Activated CD8-positive, alpha-beta T cell treated with anti-CD3 and anti-CD28 coated beads, Interleukin-2, amount 10 ng/mL, durations not matched to agents 7 days and 5 days (primary cell): ENCODE measurements at regions not wholly inside any gene's neighbourhood (a gene's known extent, or its start where the extent isn't known, plus 50 kb on each side); places are given as distances from the start of the nearest gene placed in this dataset.
"Not testable (repeated sequence)": the region's sequence is repeated elsewhere in the genome, so short reads cannot be mapped to it uniquely, and the experiment has no call there.

Source experiments
- ATAC-seq: fragments of 150-1000 bp; cut with Tn5 transposase; one replicate; pipeline ENCODE4 v1.10.0; 2021; ENCODE audit warnings: moderate library complexity
- CTCF ChIA-PET: fragments of 350-600 bp; sonication (Branson Sonifier 250); formaldehyde crosslinking; loops from one replicate; lab custom pipeline; 2021; ENCODE audit warnings: antibody characterized with exemption; lab: Charles Lee
- POLR2A ChIA-PET: fragments of 350-600 bp; sonication (Branson Sonifier 250); formaldehyde crosslinking; loops from one replicate; lab custom pipeline; 2021; ENCODE audit warnings: antibody characterized with exemption; lab: Charles Lee
- DNase-seq: peaks from one replicate; pipeline ENCODE4 v3.0.0-alpha.2; 2020
- H3K27ac Mint-ChIP-seq: one replicate; pipeline ENCODE4 v1.8.0; 2021; ENCODE audit warnings: mild to moderate bottlenecking, mixed read lengths
- H3K27me3 Mint-ChIP-seq: one replicate; pipeline ENCODE4 v1.8.0; 2021; ENCODE audit warnings: low read depth, mixed read lengths
- H3K36me3 Mint-ChIP-seq: one replicate; pipeline ENCODE4 v1.8.0; 2021; ENCODE audit warnings: low read depth, mixed read lengths
- H3K4me1 Mint-ChIP-seq: one replicate; pipeline ENCODE4 v1.8.0; 2021; ENCODE audit warnings: low read depth, mixed read lengths
- H3K4me3 Mint-ChIP-seq: one replicate; pipeline ENCODE4 v1.8.0; 2021; ENCODE audit warnings: mild to moderate bottlenecking, mixed read lengths
- H3K9me3 Mint-ChIP-seq: one replicate; pipeline ENCODE4 v1.8.0; 2022; ENCODE audit warnings: mixed read lengths; ENCODE audit not compliant: insufficient read depth

GRCh38 chr2:172269507-172270244 is 157.7 kb upstream of the ITGA6 start:
- ATAC-seq, H3K4me3 Mint-ChIP-seq, H3K9me3 Mint-ChIP-seq, POLR2A ChIA-PET, DNase-seq, H3K36me3 Mint-ChIP-seq: not testable (repeated sequence)
- Mint-ChIP-seq H3K4me1 (peaks cover 24% of the 10 kb centered on the region), H3K27ac (peak overlapping the region; percentile 46), H3K27me3 (peaks cover 23% of the 10 kb centered on the region)
- CTCF ChIA-PET: interaction anchor here (1.0 kb wide), 1 partner anchor 193 kb away, joined by 3 read pairs; no protein-coding TSS in a partner anchor

DNA sequence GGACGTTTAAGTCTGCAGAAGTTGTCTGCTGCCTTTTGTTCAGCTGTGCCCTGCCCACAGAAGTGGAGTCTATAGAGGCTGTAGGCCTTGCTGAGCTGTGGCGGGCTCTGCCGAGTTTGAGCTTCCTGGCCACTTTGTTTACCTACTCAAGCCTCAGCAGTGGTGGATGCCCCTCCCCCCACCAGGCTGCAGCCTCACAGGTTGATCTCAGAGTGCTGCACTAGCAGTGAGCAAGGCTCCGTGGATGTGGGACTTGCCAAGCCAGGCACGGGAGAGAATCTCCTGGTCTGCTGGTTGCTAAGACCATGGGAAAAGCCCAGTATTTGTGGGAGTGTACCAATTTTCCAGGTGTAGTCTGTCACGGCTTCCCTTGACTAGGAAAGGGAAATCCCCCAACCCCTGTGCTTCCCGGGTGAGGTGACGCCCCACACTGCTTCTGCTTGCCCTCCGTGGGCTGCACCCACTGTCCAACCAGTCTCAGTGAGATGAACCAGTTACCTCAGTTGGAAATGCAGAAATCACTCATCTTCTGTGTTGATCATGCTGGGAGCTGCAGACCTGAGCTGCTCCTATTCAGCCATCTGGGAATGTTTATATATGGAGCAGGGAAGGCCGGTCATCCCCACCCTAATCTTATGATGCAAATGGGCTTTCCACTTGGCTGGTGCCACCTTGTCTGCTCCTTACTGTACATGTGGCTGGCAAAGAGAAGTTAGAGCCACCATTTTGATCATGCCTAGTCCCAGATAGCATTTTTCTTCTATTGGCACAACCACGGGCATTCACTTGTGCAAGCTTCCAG is 156.9 kb upstream of the ITGA6 start:
- ChIA-PET CTCF (interaction anchor here (1.0 kb wide), 2 partner anchors 191 to 192 kb away, joined by 3 read pairs; no protein-coding TSS in a partner anchor), POLR2A (no interaction called here)
- Mint-ChIP-seq H3K27me3 (peaks cover 23% of the 10 kb centered on the region), H3K4me3 (no peak overlapping the region), H3K4me1 (peaks cover 24% of the 10 kb centered on the region), H3K9me3 (no peaks in the 10 kb centered on the region), H3K36me3 (peaks cover 3% of the 10 kb centered on the region), H3K27ac (no peak overlapping the region)
- ATAC-seq: no peak
- peak; percentile 64 for DNase-seq

DNA sequence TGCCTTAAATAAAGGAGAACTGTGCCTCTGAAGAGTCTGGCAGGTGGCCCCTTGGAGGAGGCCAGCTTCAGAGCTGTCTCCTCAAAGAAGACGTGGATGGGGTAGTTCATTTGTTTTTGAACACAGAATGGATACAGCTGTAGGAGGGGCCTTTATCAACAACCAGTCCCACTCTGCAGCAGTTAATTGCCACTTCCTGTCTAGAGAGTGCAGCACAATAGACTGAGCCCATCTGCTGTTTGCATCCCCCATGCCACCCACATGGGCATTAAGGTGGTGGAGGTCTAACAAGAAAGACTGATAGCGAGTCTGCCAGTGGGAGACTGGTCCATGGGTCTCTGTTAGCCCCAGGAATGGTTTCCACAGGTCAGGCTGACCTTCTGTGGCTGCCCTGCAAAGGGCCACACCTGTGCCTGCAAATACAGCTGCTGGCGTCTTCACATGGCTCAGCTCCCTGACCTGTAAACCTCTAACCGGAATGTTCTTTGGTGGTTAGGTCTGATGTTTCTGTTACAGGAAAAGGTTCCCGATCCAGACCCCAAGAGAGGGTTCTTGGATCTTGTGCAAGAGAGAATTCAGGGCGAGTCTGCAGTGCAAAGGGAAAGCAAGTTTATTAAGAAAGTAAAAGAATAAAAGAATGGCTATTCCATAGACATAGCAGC is 153.3 kb upstream of the ITGA6 start:
- H3K9me3 Mint-ChIP-seq: no peaks in the 10 kb centered on the region
- ChIA-PET POLR2A (no interaction called here), CTCF (interaction anchor here (2.1 kb wide), 1 partner anchor 193 kb away, joined by 6 read pairs; no protein-coding TSS in a partner anchor)
- no peak overlapping the region for H3K4me3 Mint-ChIP-seq
- peaks cover 1% of the 10 kb centered on the region for H3K36me3 Mint-ChIP-seq
- ATAC-seq: no peak
- peaks cover 22% of the 10 kb centered on the region for H3K4me1 Mint-ChIP-seq
- H3K27me3 Mint-ChIP-seq: peaks cover 4% of the 10 kb centered on the region
- no peak for DNase-seq
- H3K27ac Mint-ChIP-seq: no peak overlapping the region

GRCh38 chr2:172275239-172275638 is 152.1 kb upstream of the ITGA6 start:
- ChIA-PET POLR2A (no interaction called here), CTCF (interaction anchor here (1.1 to 2.1 kb wide), 2 partner anchors 26 to 192 kb away, joined by 3 to 6 read pairs; no protein-coding TSS in a partner anchor)
- Mint-ChIP-seq H3K27me3 (peaks cover 4% of the 10 kb centered on the region), H3K36me3 (peaks cover 1% of the 10 kb centered on the region), H3K4me3 (no peak overlapping the region), H3K27ac (no peak overlapping the region), H3K9me3 (no peaks in the 10 kb centered on the region), H3K4me1 (peaks cover 14% of the 10 kb centered on the region)
- no peak for DNase-seq
- ATAC-seq: no peak

- POLR2A ChIA-PET: no interaction called here
- H3K27ac Mint-ChIP-seq: no peak overlapping the region
- peaks cover 1% of the 10 kb centered on the region for H3K36me3 Mint-ChIP-seq
- H3K9me3 Mint-ChIP-seq: no peaks in the 10 kb centered on the region
- H3K4me1 Mint-ChIP-seq: peaks cover 5% of the 10 kb centered on the region
- peaks cover 6% of the 10 kb centered on the region for H3K27me3 Mint-ChIP-seq
- H3K4me3 Mint-ChIP-seq: no peak overlapping the region
- no peak for ATAC-seq
- DNase-seq: no peak
- CTCF ChIA-PET: no interaction called here
Measured at GRCh38 chr2:172276961-172277360, 150.4 kb upstream of the ITGA6 start.

- Mint-ChIP-seq H3K9me3 (no peaks in the 10 kb centered on the region), H3K27me3 (peaks cover 6% of the 10 kb centered on the region), H3K36me3 (no peaks in the 10 kb centered on the region), H3K4me3 (no peak overlapping the region), H3K27ac (no peak overlapping the region), H3K4me1 (peaks cover 5% of the 10 kb centered on the region)
- DNase-seq (no peak), ATAC-seq (no peak)
- ChIA-PET CTCF (no interaction called here), POLR2A (no interaction called here)
Measured at GRCh38 chr2:172278667-172279066, 148.7 kb upstream of the ITGA6 start.

GRCh38 chr2:172279214-172279613 is 148.2 kb upstream of the ITGA6 start:
- peaks cover 4% of the 10 kb centered on the region for H3K4me1 Mint-ChIP-seq

GRCh38 chr2:172279813-172280212 is 147.6 kb upstream of the ITGA6 start:
- H3K36me3 Mint-ChIP-seq: no peaks in the 10 kb centered on the region
- ChIA-PET CTCF (no interaction called here), POLR2A (no interaction called here)
- peaks cover 6% of the 10 kb centered on the region for H3K27me3 Mint-ChIP-seq
- ATAC-seq: no peak
- no peak overlapping the region for H3K4me3 Mint-ChIP-seq
- no peaks in the 10 kb centered on the region for H3K4me1 Mint-ChIP-seq
- H3K27ac Mint-ChIP-seq: no peak overlapping the region
- no peak for DNase-seq
- H3K9me3 Mint-ChIP-seq: no peaks in the 10 kb centered on the region

More at GRCh38 chr2:172279214-172279613, 148.2 kb upstream of the ITGA6 start:
- Mint-ChIP-seq H3K4me3 (no peak overlapping the region), H3K27me3 (peaks cover 6% of the 10 kb centered on the region), H3K36me3 (no peaks in the 10 kb centered on the region), H3K9me3 (no peaks in the 10 kb centered on the region), H3K27ac (no peak overlapping the region)
- ChIA-PET CTCF (no interaction called here), POLR2A (no interaction called here)
- DNase-seq (no peak), ATAC-seq (no peak)

DNA sequence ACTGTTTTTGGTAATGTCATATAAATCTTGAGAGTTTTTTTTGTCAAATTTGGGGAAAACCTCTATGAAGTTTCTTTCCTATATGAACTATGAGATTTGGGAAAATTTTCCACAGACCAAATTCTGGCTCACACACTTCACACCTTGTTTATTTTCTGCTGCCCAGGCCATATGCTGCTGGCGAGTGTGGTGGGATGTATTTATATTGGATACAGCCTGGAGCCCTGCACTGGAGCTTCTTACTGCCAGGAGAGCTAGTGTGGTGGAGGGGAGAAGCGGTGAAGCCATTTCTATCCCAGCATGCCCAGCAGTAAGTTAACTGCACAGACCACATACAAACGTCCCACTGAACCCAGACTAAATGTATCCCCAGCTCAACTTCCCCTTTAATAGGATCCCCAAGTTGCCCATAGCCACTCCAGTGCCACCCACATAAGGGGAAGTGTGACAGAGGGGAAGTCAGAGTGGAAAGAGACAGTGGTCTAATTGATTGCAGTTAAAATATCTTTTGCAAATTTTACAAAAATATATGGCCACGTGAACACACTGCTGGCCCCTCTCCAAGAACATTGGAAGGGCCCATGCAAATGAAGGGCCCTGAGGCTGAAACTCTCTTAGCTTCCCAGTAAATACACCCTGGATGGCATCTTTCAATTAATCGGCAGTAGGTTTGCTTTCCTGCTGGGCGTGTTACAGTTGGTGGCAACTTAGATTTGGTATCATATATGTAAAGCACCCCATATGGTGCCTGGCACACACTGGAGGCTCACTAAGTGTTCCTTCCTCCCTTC is 146.6 kb upstream of the ITGA6 start:
- DNase-seq (no peak), ATAC-seq (no peak)
- ChIA-PET CTCF (interaction anchor here (1.3 kb wide), 1 partner anchor 181 kb away, joined by 3 read pairs; no protein-coding TSS in a partner anchor), POLR2A (no interaction called here)
- Mint-ChIP-seq H3K9me3 (no peaks in the 10 kb centered on the region), H3K4me1 (peaks cover 5% of the 10 kb centered on the region), H3K27me3 (peaks cover 6% of the 10 kb centered on the region), H3K27ac (no peak overlapping the region), H3K36me3 (no peaks in the 10 kb centered on the region), H3K4me3 (no peak overlapping the region)

DNA sequence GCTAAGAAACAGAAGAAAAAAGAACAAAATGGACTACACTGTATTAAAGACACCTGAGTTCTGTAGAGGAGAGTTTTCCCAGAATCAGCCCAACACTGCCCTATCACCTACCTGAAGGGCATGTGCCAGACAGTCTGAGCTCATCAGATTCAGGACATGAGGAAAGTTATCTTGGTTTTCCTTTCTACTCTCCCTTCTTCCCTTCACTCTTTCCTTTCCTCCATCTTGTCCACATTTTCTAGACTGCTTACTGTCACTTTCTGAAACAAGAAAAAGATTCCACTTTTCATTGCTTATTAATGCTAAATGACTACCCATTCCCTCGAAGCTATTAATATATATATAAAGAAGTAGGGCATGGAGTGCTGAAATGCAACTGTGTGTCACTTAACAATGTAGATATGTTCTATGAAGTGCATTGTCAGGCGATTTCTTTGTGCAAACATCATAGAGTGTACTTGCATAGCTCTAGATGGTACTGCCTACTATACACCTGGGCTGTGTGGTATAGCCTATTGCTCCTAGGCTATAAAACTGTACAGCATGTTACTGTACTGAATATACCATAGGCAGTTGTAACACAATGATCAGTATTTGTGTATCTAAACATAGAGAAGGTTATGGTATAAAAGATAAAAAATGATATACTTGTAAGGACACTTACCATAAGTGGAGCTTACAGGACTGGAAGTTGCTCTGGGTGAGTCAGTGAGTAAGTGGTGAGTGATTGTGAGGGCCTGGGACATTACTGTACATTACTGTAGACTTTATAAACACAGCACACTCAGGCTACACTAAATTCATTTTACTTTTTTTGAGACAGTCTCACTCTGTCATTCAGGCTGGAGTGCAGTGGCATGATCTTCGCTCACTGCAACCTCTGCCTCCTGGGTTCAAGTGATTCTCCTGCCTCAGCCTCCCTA is 145.5 kb upstream of the ITGA6 start:
- no peak for ATAC-seq

More for the DNA sequence above, 145.5 kb upstream of the ITGA6 start:
- peaks cover 8% of the 10 kb centered on the region for H3K4me1 Mint-ChIP-seq
- peaks cover 5% of the 10 kb centered on the region for H3K27me3 Mint-ChIP-seq
- no peaks in the 10 kb centered on the region for H3K36me3 Mint-ChIP-seq
- no peaks in the 10 kb centered on the region for H3K9me3 Mint-ChIP-seq
- CTCF ChIA-PET: interaction anchor here (1.3 kb wide), 1 partner anchor 180 kb away, joined by 3 read pairs; no protein-coding TSS in a partner anchor
- POLR2A ChIA-PET: no interaction called here
- H3K4me3 Mint-ChIP-seq: no peak overlapping the region
- no peak for DNase-seq
- H3K27ac Mint-ChIP-seq: no peak overlapping the region
